HepG2 (cell line): ENCODE measurements at regions not wholly inside any gene's neighbourhood (a gene's known extent, or its start where the extent isn't known, plus 50 kb on each side); places are given as distances from the start of the nearest gene placed in this dataset.

ENCODE experiments used
- ATAC-seq: fragments of 200-7000 bp; cut with Tn5 transposase; 3 replicates; pipeline ENCODE4 v1.9.1; 2020; ENCODE audit warnings: mild to moderate bottlenecking, moderate library complexity
- BruUV-seq: library from RNA; stranded (reverse); fragments of 400-500 nt; replicated peaks from 2 replicates; lab custom pipeline; 2021; lab: Mats Ljungman, UMichigan
- CTCF ChIA-PET: fragments of 300-600 bp; formaldehyde crosslinking; extraction: SDS; loops from one replicate; lab custom pipeline; 2021; ENCODE audit warnings: low total read pairs, inconsistent platforms, low intra/inter-chr PET ratio; lab: Yijun Ruan, JAX
- POLR2A ChIA-PET: fragments of 350-600 bp; sonication (Branson Sonifier 250); formaldehyde crosslinking; loops from one replicate; lab custom pipeline; 2020; ENCODE audit warnings: antibody characterized with exemption, inconsistent platforms; lab: Yijun Ruan, JAX
- DNase-seq: peaks from one replicate; pipeline ENCODE4 v3.0.0-alpha.2; 2015; ENCODE audit warnings: low spot score
- FAIRE-seq: peaks from 3 replicates; lab custom pipeline; 2011; peaks lifted over from hg19 to GRCh38; lab: Jason Lieb, UNC
- H2AFZ ChIP-seq: one replicate; pipeline ENCODE4 v1.6.1; 2011; ENCODE audit warnings: low read length, inconsistent platforms
- H3K27ac ChIP-seq: fragments of 300-600 bp; 3 replicates; pipeline ENCODE4 v1.8.0; 2011; ENCODE audit warnings: mixed run types, mild to moderate bottlenecking, mixed read lengths, low read length, inconsistent platforms; ENCODE audit not compliant: insufficient read depth; ENCODE audit errors: extremely low read length
- H3K27me3 ChIP-seq, 2 experiments: fragments of 200-600 bp in 1 of 2; 2 replicates in 1 of 2; 3 replicates in 1 of 2; pipeline versions ENCODE4 v1.6.0 to v1.8.0; 2011; ENCODE audit warnings: low read length in 2 of 2, mild to moderate bottlenecking in 2 of 2, moderate library complexity in 2 of 2, inconsistent platforms in 1 of 2; ENCODE audit not compliant: insufficient read depth in 2 of 2, control insufficient read depth in 1 of 2
- H3K36me3 ChIP-seq, 2 experiments: fragments of 200-600 bp in 1 of 2; replicated peaks in 1 of 2; 2 replicates in 1 of 2; 3 replicates in 1 of 2; pipeline versions ENCODE4 v1.5.1 to v1.8.0; 2011; ENCODE audit warnings: low read length in 2 of 2, inconsistent platforms in 1 of 2; ENCODE audit not compliant: insufficient read depth in 2 of 2, control insufficient read depth in 1 of 2
- H3K4me1 ChIP-seq: 2 replicates; pipeline ENCODE4 v1.5.1; 2012; ENCODE audit warnings: low read length, inconsistent platforms; ENCODE audit not compliant: insufficient read depth
- H3K4me2 ChIP-seq: 2 replicates; pipeline ENCODE4 v1.6.0; 2011; ENCODE audit warnings: low read depth, low read length, inconsistent platforms
- H3K4me3 ChIP-seq, 3 experiments: fragments of 200-600 bp in 1 of 3; sonication (generic), shearing (Covaris generic) in 1 of 3; replicated peaks in 1 of 3; 2 replicates each; pipeline ENCODE4 v1.5.1; 2011 to 2016; ENCODE audit warnings: low read length in 3 of 3, inconsistent platforms in 2 of 3, low read depth in 2 of 3, mild to moderate bottlenecking in 2 of 3, control low read depth in 1 of 3, mixed read lengths in 1 of 3; ENCODE audit not compliant: insufficient read depth in 1 of 3
- H3K79me2 ChIP-seq: one replicate; pipeline ENCODE4 v1.6.1; 2011; ENCODE audit warnings: low read length, inconsistent platforms; ENCODE audit not compliant: insufficient read depth
- H3K9ac ChIP-seq: 2 replicates; pipeline ENCODE4 v1.6.0; 2011; ENCODE audit warnings: mild to moderate bottlenecking, low read depth, low read length, inconsistent platforms; ENCODE audit not compliant: insufficient read depth
- H3K9me3 ChIP-seq: 2 replicates; pipeline ENCODE4 v1.5.1; 2012; ENCODE audit warnings: mild to moderate bottlenecking, low read length
- H4K20me1 ChIP-seq: 2 replicates; pipeline ENCODE4 v1.6.0; 2011; ENCODE audit warnings: inconsistent platforms, mild to moderate bottlenecking, low read length, moderate library complexity; ENCODE audit not compliant: insufficient read depth
- DMTF1 ChIP-seq: sonication (generic); formaldehyde crosslinking; IDR thresholded peaks from 2 replicates; pipeline ENCODE4 v1.4.0; 2020; ENCODE audit warnings: mild to moderate bottlenecking, missing genetic modification reagents
- ESRRA ChIP-seq: sonication (generic); formaldehyde crosslinking; IDR thresholded peaks from 2 replicates; pipeline ENCODE4 v1.5.1; 2020; ENCODE audit warnings: mild to moderate bottlenecking, low read depth, missing genetic modification reagents
- FOXM1 ChIP-seq: sonication (generic); formaldehyde crosslinking; IDR thresholded peaks from 2 replicates; pipeline ENCODE4 v1.5.0; 2020; ENCODE audit warnings: missing genetic modification reagents
- HDAC1 ChIP-seq: sonication (generic); formaldehyde crosslinking; IDR thresholded peaks from 2 replicates; pipeline ENCODE4 v1.5.1; 2020; ENCODE audit warnings: mild to moderate bottlenecking, missing genetic modification reagents
- HNRNPH1 ChIP-seq: fragments of 200-400 bp; formaldehyde crosslinking; optimal IDR thresholded peaks from 2 replicates; pipeline ENCODE3; 2017; ENCODE audit warnings: mild to moderate bottlenecking, low read depth, low read length
- HNRNPL ChIP-seq: fragments of 200-400 bp; formaldehyde crosslinking; IDR thresholded peaks from 2 replicates; pipeline ENCODE4 v1.6.1; 2017; ENCODE audit warnings: mild to moderate bottlenecking, low read depth, low read length
- KMT2B ChIP-seq: IDR thresholded peaks from 2 replicates; pipeline ENCODE4 v1.6.1; 2016; ENCODE audit warnings: missing genetic modification reagents, missing compliant biosample characterization
- NBN ChIP-seq: fragments of 450-650 bp; conservative IDR thresholded peaks from 2 replicates; pipeline ENCODE4 v1.6.1; 2017
- NCOA1 ChIP-seq: sonication (generic); formaldehyde crosslinking; IDR thresholded peaks from 2 replicates; pipeline ENCODE4 v1.9.0; 2021; ENCODE audit warnings: missing genetic modification reagents
- NFE2 ChIP-seq: sonication (generic); formaldehyde crosslinking; IDR thresholded peaks from 2 replicates; pipeline ENCODE4 v1.4.0; 2020; ENCODE audit warnings: missing genetic modification reagents
- PHF20 ChIP-seq: sonication (generic); formaldehyde crosslinking; IDR thresholded peaks from 2 replicates; pipeline ENCODE4 v1.5.0; 2020; ENCODE audit warnings: mild to moderate bottlenecking, missing genetic modification reagents
- TEF ChIP-seq: sonication (generic); formaldehyde crosslinking; IDR thresholded peaks from 2 replicates; pipeline ENCODE4 v1.5.0; 2020; ENCODE audit warnings: missing genetic modification reagents
- TRIM22 ChIP-seq: fragments of 450-650 bp; IDR thresholded peaks from 2 replicates; pipeline ENCODE4 v1.6.1; 2017
- ZNF350 ChIP-seq: sonication (generic); formaldehyde crosslinking; IDR thresholded peaks from 2 replicates; pipeline ENCODE4 v1.4.0; 2020; ENCODE audit warnings: mild to moderate bottlenecking, low read depth, missing genetic modification reagents, borderline replicate concordance
- ZNF44 ChIP-seq: sonication (generic); formaldehyde crosslinking; IDR thresholded peaks from 2 replicates; pipeline ENCODE4 v1.5.1; 2020; ENCODE audit warnings: mild to moderate bottlenecking, missing genetic modification reagents
- ZNF557 ChIP-seq: sonication (generic); formaldehyde crosslinking; IDR thresholded peaks from 2 replicates; pipeline ENCODE4 v1.4.0; 2020; ENCODE audit warnings: missing genetic modification reagents
- ZNF646 ChIP-seq: sonication (generic); formaldehyde crosslinking; IDR thresholded peaks from 2 replicates; pipeline ENCODE4 v1.9.0; 2021; ENCODE audit warnings: mild to moderate bottlenecking, missing genetic modification reagents
- WGBS: methylation state at CpG from one replicate; pipeline ENCODE4 v1.1.6; 2017; ENCODE audit warnings: low lambda C conversion rate; 5-methylcytosine and 5-hydroxymethylcytosine counted together
- in situ Hi-C: cut with HindIII; loops from 2 replicates; pipeline ENCODE4 v1.10.0; 2017; ENCODE audit warnings: low pct_unique_long_range_greater_than_20kb; ENCODE audit not compliant: extremely low pct_ligation_motif_present
- intact Hi-C: fragments of 100-400 bp; cut with micrococcal nuclease; formaldehyde crosslinking; loops from one replicate; pipeline ENCODE4 v1.10.0; 2022; ENCODE audit not compliant: unreplicated experiment

- no peak overlapping the region for H3K4me3 ChIP-seq
- FAIRE-seq (no peak), ATAC-seq (no peak), DNase-seq (no peak)
- no peaks in the 10 kb centered on the region for H3K4me1 ChIP-seq
- H3K27me3 ChIP-seq = no peaks in the 10 kb centered on the region
- H3K36me3 ChIP-seq = no peaks in the 10 kb centered on the region
- H3K79me2 ChIP-seq = no peaks in the 10 kb centered on the region
- TF ChIP-seq TEF (CRISPR knock-in tag) (no peak), ZNF44 (CRISPR knock-in tag) (no peak), HNRNPH1 (no peak), NBN (no peak), ESRRA (CRISPR knock-in tag) (no peak), ZNF350 (CRISPR knock-in tag) (no peak), DMTF1 (CRISPR knock-in tag) (no peak), TRIM22 (no peak), KMT2B (CRISPR knock-in tag) (no peak), NFE2 (no peak), HDAC1 (CRISPR knock-in tag) (no peak), FOXM1 (CRISPR knock-in tag) (no peak), NCOA1 (CRISPR knock-in tag) (no peak), ZNF557 (no peak), HNRNPL (no peak), PHF20 (CRISPR knock-in tag) (no peak), ZNF646 (CRISPR knock-in tag) (no peak)
- no TSS peak for BruUV-seq
- H3K9me3 ChIP-seq = no peaks in the 10 kb centered on the region
- no peak overlapping the region for H3K9ac ChIP-seq
- 2% methylated on average over 10 of the region's 11 CpGs for WGBS
- no peak overlapping the region for H2AFZ ChIP-seq
- intact Hi-C loops (no loop called here), in situ Hi-C loops (no loop called here)
- ChIA-PET CTCF (no interaction called here), POLR2A (no interaction called here)
- no peak overlapping the region for H3K4me2 ChIP-seq
- H4K20me1 ChIP-seq = no peaks in the 10 kb centered on the region
- H3K27ac ChIP-seq = no peak overlapping the region
These were observed 1335.1 kb upstream of the SPRY2 start for GRCh38 chr13:81676008-81676407.
